Stomach (tissue), 8 donors: ENCODE measurements at regions not wholly inside any gene's neighbourhood (a gene's known extent, or its start where the extent isn't known, plus 50 kb on each side); places are given as distances from the start of the nearest gene placed in this dataset.

ENCODE experiments used
- DNase-seq, 2 donors: peaks; one replicate each; pipeline versions ENCODE4 v3.0.0 to v3.0.0-alpha.2; 2013 to 2019
- H3K27ac ChIP-seq, 5 donors: fragments of 200-600 bp in 4 of 5; sonication (generic) in 4 of 5; one replicate each; pipeline ENCODE4 v1.5.1; 2013 to 2019; ENCODE audit warnings: mild to moderate bottlenecking in 1 of 5, moderate library complexity in 1 of 5
- H3K27me3 ChIP-seq, 3 donors: fragments of 200-600 bp; sonication (generic); one replicate each; pipeline ENCODE4 v1.5.1; 2017 to 2019; ENCODE audit warnings: mixed run types in 1 of 3
- H3K36me3 ChIP-seq, 4 donors: fragments of 200-600 bp; sonication (generic); 1 replicate in 3 of 4; 2 replicates in 1 of 4; pipeline ENCODE4 v1.5.1; 2016 to 2019
- H3K4me1 ChIP-seq, 4 donors: fragments of 200-600 bp; sonication (generic); one replicate each; pipeline ENCODE4 v1.5.1; 2016 to 2019
- H3K4me3 ChIP-seq, 4 donors: fragments of 200-600 bp; sonication (generic) in 3 of 4; one replicate each; pipeline ENCODE4 v1.5.1; 2016 to 2019; ENCODE audit warnings: mild to moderate bottlenecking in 1 of 4
- H3K9me3 ChIP-seq, 4 donors: fragments of 200-600 bp; sonication (generic); one replicate each; pipeline ENCODE4 v1.5.1; 2016 to 2019
- CTCF ChIP-seq, 7 experiments: fragments of 450-650 bp in 4 of 7; fragments of 200-600 bp in 3 of 7; sonication (generic) in 3 of 7; IDR thresholded peaks; one replicate each; pipeline ENCODE4 v1.5.1; 2016 to 2019; ENCODE audit warnings: antibody characterized with exemption in 7 of 7, control low read depth in 2 of 7, mild to moderate bottlenecking in 1 of 7
- EP300 ChIP-seq: sonication (generic); formaldehyde crosslinking; IDR thresholded peaks from one replicate; pipeline ENCODE4 v1.6.1; 2017; ENCODE audit warnings: antibody characterized with exemption
- POLR2A ChIP-seq, 4 donors: fragments of 450-650 bp; IDR thresholded peaks; one replicate each; pipeline ENCODE4 v1.6.1; 2016; ENCODE audit warnings: antibody characterized with exemption in 4 of 4, control low read depth in 2 of 4, mild to moderate bottlenecking in 1 of 4, moderate library complexity in 1 of 4
- POLR2AphosphoS5 ChIP-seq, 3 donors: sonication (generic); formaldehyde crosslinking; IDR thresholded peaks; one replicate each; pipeline ENCODE4 v1.6.1; 2016; ENCODE audit warnings: antibody characterized with exemption in 3 of 3
- WGBS, 5 donors: extraction: QIAGEN DNeasy Blood & Tissue Kit in 3 of 5; methylation state at CpG; one replicate each; pipeline versions ENCODE4 v1.1.5 to v1.1.7; 2013 to 2018; 5-methylcytosine and 5-hydroxymethylcytosine counted together
- intact Hi-C: fragments of 100-400 bp; cut with DNase I; formaldehyde crosslinking; loops from one replicate; pipeline ENCODE4 v1.15.1; 2023; ENCODE audit warnings: low total_unique reads
- donor health status: healthy with polysubstance abuse.
- donor health status: Bipolar disorder and iron deficiency.
- donor health status: healthy.

- TF ChIP-seq EP300 (no peak), CTCF (IDR thresholded peaks at IDR 0.05) (no peak), POLR2A (IDR thresholded peaks at IDR 0.05) (no peak), POLR2AphosphoS5 (IDR thresholded peaks at IDR 0.05) (no peak)
- intact Hi-C loops: no loop called here
- Histone ChIP-seq H3K4me1 (peaks cover 0 to 10% (median 3%) of the 10 kb centered on the region in 4 donors), H3K4me3 (no peak overlapping the region), H3K27ac (peak overlapping the region in 2 of 5 donors; percentile 38 to 57), H3K36me3 (no peaks in the 10 kb centered on the region), H3K9me3 (no peaks in the 10 kb centered on the region), H3K27me3 (no peaks in the 10 kb centered on the region)
- DNase-seq: no peak
- WGBS, 5 donors: 18 to 56% (median 32%) methylated on average over 1 of the region's 1 CpG
Observed at GRCh38 chr10:128605180-128605579, 479.0 kb upstream of the MKI67 start.

GRCh38 chr10:128606055-128606454 is 479.8 kb upstream of the MKI67 start:
- no peak for DNase-seq
- intact Hi-C loops: no loop called here
- peaks cover 0 to 10% (median 3%) of the 10 kb centered on the region in 4 donors for H3K4me1 ChIP-seq
- no peak overlapping the region for H3K4me3 ChIP-seq
- no peak for TF ChIP-seq POLR2AphosphoS5 (IDR thresholded peaks at IDR 0.05)
- no peaks in the 10 kb centered on the region for H3K36me3 ChIP-seq
- no peaks in the 10 kb centered on the region for H3K27me3 ChIP-seq
- H3K27ac ChIP-seq: no peak overlapping the region
- H3K9me3 ChIP-seq: no peaks in the 10 kb centered on the region
- WGBS, 5 donors: 69 to 76% (median 75%) methylated on average over 4 of the region's 4 CpGs

- WGBS, 5 donors: 64 to 81% (median 77%) methylated on average over 2 of the region's 2 CpGs
- intact Hi-C loops: no loop called here
- DNase-seq: no peak
- Histone ChIP-seq H3K9me3 (no peaks in the 10 kb centered on the region), H3K4me3 (no peak overlapping the region), H3K36me3 (no peaks in the 10 kb centered on the region), H3K27ac (no peak overlapping the region), H3K27me3 (no peaks in the 10 kb centered on the region), H3K4me1 (peaks cover 0 to 10% (median 3%) of the 10 kb centered on the region in 4 donors)
- no peak for TF ChIP-seq POLR2A (IDR thresholded peaks at IDR 0.05)
- no peak for TF ChIP-seq CTCF (IDR thresholded peaks at IDR 0.05)
- no peak for TF ChIP-seq EP300
- no peak for TF ChIP-seq POLR2AphosphoS5 (IDR thresholded peaks at IDR 0.05)
Observed at GRCh38 chr10:128608791-128609190, 482.6 kb upstream of the MKI67 start.

GRCh38 chr10:128609460-128609859 is 483.2 kb upstream of the MKI67 start:
- no peaks in the 10 kb centered on the region for H3K36me3 ChIP-seq
- no peak overlapping the region for H3K4me3 ChIP-seq
- no peaks in the 10 kb centered on the region for H3K27me3 ChIP-seq
- H3K9me3 ChIP-seq: no peaks in the 10 kb centered on the region
- no peak overlapping the region for H3K27ac ChIP-seq
- intact Hi-C loops: no loop called here
- peaks cover 0 to 10% (median 3%) of the 10 kb centered on the region in 4 donors for H3K4me1 ChIP-seq
- no peak for TF ChIP-seq POLR2A (IDR thresholded peaks at IDR 0.05)
- no peak for TF ChIP-seq POLR2AphosphoS5 (IDR thresholded peaks at IDR 0.05)
- no peak for TF ChIP-seq CTCF (IDR thresholded peaks at IDR 0.05)
- no peak for TF ChIP-seq EP300
- DNase-seq: no peak
- 38 to 69% (median 55%) methylated on average over 3 to 4 of the region's 4 CpGs for WGBS, 5 donors

- no peak for DNase-seq
- WGBS, 5 donors: 76 to 100% (median 83%) methylated on average over 1 to 4 of the region's 4 CpGs
Observed at GRCh38 chr10:128610113-128610512, 483.9 kb upstream of the MKI67 start.

More at GRCh38 chr10:128610113-128610512, 483.9 kb upstream of the MKI67 start:
- H3K27ac ChIP-seq: no peak overlapping the region
- no peaks in the 10 kb centered on the region for H3K27me3 ChIP-seq
- H3K4me3 ChIP-seq: no peak overlapping the region
- no peaks in the 10 kb centered on the region for H3K9me3 ChIP-seq
- no peaks in the 10 kb centered on the region for H3K36me3 ChIP-seq
- intact Hi-C loops: no loop called here
- H3K4me1 ChIP-seq: peaks cover 0 to 8% (median under 1%) of the 10 kb centered on the region in 4 donors
- TF ChIP-seq POLR2AphosphoS5 (IDR thresholded peaks at IDR 0.05): no peak
- no peak for TF ChIP-seq POLR2A (IDR thresholded peaks at IDR 0.05)
- no peak for TF ChIP-seq CTCF (IDR thresholded peaks at IDR 0.05)
